ENCODE measurements at regions not wholly inside any gene's neighbourhood (a gene's known extent, or its start where the extent isn't known, plus 50 kb on each side); places are given as distances from the start of the nearest gene placed in this dataset.
"Not testable (repeated sequence)": the region's sequence is repeated elsewhere in the genome, so short reads cannot be mapped to it uniquely, and the experiment has no call there.

DNA sequence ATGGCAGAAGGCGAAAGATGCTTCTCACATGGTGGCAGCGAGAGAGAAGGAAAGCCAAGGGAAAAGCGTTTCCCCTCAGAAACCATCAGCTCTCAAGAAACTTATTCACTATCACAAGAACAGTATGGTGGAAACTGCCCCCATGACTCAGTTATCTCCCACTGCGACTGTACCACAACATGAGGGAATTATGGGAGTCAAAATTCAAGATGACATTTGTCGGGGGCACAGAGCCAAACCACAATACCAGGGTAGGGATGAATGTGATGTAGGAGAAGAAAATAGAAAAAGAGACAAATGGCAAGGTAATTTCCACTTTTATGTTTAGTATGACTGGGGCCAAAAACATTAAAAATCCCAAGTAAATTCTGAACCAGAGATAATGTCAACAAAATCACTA, 216.8 kb downstream of the TRIM36 start:
- no peak for DNase-seq

DNA sequence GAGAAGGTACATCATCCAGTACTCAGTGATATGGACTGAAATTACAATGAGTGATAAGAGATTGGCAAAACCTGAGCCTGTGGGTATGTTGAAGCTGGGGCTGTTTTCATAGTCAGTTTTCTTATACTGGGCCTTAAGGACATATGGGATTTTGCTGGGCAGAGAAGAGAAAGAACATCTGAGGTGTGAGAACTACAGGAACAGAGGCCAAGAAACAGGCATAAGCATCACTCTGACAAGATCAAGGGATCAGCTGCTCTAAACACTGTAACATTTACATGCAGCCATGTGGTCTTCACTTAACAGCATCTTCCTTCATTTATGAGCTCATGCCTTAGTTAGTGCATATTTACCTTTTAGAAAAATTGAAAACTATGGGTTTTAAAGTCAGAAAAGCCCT, 220.0 kb downstream of the TRIM36 start:
- DNase-seq, result no peak

DNA sequence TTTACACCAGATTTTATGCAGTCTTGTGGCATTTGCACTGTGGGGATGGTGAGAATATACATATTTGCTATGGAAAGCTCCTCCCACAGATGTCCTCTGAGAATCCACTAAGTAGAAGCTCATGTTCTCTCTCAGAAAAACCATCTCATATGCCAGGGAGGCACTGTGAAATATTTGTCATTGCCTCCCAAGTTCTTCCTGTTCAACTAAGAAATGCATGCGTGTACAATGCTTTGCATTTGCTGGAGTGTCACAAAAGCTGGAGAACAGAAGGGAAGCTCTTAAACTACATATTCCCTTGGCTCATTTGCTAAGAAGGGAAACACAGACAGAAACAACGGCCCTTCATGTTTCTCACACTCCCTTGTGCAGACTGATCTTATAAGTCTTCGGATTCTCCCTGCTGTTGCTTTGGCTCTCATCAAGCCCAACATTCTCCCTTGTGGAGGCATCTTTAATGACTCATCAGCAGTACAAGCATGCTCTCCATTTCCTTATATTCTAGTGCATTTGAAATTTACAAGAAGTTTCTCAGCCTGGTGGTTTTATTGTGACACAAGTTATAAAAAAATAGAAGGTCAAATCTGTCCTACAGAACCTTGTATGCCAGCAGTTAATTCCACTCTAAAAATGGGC, 220.6 kb downstream of the TRIM36 start:
- peak; percentile 42 for DNase-seq

DNA sequence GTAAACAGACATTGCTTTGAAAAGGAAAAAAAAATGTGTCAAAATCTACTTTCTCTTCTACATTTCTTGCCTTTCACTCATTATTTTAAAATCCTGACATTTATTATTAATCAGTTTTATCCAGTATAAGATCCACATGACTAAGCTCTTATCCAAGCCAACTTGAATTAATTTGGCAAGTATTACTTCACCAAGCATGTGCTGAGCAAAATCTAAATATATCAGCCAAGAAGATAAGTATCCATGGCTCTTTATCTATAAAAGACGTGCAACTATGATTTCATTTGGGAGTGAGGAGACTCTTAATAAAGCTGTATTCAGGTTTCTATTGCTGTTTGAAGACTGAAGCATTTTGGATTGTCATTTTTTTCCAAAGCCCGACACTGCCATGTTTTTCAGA, 221.3 kb downstream of the TRIM36 start:
- no peak for DNase-seq

DNA sequence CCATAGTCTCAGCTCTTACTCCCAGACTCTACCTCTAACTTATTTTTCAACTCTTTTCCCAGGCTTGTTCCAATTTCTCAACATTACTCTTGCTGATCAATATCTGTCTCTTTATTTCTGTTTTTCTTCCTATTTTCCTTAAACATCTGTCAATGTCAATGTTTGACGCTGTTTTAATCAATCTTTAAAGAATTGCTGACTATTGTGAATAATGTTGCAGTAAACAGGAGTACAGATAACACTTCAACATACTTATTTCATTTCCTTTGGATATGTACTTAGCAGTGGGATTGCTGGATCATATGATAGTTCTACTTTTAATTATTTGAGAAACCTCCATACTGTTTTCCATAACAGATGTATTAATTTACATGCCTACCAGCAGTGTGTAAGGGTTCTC, 229.0 kb downstream of the TRIM36 start:
- DNase-seq, result no peak

DNA sequence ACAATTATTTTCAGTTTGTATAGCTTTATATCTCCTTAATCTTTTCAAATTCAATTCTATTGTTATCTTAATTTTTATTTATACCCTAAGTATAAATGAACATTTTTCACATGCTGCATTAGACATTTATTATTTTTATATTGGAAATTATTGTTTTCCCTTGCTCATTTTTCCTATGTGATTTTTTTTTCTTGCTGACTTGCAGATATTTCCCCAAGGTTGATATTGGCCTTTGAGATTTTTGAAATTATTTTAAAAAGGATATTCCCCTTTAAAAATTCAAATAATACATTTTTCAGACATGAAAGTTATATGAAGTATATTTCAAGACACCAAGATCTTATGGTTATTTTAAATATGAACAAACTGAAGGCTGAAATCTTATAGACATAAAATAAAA, 234.2 kb downstream of the TRIM36 start:
- DNase-seq, result no peak

DNA sequence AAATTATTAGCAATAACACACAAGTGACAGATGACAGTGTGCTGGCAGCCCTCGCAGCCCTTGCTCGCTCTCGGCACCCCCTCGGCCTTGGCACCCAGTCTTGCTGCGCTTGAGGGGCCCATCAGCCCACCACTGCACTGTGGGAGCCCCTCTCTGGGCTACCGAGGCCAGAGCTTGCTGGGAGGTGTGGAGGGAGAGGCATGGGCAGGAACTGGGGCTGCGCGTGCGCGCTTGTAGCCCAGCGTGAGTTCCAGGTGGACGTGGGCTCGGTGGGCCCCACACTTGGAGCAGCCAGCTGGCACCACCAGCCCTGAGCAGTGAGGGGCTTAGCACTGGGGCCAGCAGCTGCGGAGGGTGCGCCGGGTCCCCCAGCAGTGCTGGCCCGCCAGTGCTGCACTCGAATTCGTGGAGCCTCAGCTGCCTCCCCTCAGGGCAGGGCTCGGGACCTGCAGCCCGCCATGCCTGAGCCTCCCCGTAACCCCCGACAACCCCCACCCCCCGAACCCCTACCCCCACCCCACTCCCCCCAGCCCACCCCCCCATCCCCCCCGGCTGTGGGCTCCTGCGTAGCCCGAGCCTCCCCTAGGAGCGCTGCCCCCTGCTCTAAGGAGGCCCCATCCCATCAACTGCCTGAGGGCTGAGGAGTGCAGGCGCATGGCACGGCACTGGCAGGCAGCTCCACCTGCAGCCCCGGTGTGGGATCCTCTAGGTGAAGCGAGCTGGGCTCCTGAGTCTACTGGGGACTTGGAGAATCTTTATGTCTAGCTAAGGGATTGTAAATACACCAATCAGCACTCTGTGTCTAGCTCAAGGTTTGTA, 240.9 kb downstream of the TRIM36 start:
- no peak for DNase-seq

DNA sequence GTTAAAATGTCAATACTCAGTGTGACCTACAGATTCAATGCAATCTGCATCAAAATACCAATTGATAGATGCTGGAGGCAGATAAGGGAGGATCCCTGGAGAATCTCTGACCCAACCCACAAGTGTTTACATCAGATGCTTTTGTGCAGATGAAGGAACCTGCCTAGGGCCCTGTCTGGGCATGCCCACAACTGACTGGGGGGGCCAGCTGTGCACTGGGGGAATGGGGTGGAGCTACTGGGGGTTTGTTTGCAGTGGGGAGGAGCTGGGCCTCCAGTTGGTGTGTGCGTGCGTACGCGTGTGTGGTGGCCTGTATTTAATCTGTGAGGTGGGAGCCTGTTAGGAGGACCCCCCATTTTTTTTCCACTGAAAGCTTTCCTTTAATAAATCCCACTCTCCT, 244.9 kb downstream of the TRIM36 start:
- DNase-seq, result no peak

DNA sequence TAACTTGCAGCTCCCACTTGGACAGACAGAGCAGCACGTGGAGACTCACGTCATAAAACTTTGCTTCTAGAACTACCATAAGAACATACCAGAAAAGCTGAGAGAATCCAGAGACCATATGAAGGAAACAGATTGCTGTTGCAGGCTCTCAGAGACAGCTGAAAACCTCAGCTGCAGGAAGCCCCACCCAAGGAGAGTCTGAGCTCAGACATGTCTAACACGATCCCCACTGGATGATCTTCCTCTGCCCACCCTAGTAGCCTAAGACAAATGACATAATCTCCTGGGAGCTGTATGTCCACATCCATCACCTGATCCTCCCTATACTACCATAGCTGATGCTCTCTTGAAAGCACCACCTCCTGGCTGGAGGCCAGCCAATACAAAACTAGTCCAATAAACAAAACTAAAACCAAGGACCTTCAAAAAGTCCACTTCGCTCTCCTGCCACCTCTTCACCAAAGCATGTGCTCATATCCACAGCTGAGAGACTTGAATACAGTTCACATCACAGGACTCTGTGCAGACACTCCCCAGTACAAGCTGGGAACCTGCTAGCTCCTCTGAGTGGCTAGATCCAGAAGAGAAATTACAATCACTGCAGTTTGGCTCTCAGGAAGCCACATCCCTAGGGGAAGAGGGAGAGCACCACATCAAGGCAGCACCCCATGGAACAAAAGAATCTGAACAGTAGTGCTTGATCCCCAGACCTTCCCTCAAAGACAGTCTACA, 257.4 kb downstream of the TRIM36 start:
- DNase-seq, result no peak

DNA sequence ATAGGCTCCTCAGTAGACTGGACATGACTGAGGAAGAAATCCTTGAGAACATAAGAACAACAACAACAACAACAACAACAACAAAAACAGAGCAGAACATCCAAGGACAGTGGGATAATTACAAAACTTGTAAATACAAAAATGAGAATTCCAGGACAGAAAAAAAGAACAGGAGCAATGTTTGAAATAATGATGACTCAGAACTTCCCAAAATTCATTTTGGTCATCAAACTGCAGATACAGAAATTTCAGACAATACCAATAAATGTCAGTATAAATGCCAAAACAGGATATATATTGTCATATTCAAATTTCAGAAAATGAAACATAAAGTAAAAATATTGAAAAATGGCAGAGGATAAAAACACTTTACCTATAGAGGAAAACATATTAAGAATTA, 259.0 kb downstream of the TRIM36 start:
- no peak for DNase-seq

DNA sequence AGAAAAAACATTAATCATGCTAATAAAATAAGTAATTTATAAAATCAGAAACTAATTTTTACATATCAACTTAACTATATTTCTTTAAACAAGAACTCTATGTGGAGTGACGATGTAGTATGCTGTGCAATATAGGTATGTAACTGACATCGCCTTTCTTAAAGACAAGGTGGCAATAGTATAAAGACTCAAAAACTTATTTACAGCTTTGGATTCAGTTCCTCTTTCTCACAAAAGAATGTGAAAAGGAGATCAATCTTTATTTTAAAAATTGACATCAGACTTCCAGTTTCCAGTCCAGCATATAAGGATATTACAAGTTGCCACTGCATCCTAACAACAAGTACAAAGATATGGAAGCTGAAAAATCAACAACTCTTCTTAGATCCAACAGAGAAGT, 260.3 kb downstream of the TRIM36 start:
- peak; percentile 38 for DNase-seq

DNA sequence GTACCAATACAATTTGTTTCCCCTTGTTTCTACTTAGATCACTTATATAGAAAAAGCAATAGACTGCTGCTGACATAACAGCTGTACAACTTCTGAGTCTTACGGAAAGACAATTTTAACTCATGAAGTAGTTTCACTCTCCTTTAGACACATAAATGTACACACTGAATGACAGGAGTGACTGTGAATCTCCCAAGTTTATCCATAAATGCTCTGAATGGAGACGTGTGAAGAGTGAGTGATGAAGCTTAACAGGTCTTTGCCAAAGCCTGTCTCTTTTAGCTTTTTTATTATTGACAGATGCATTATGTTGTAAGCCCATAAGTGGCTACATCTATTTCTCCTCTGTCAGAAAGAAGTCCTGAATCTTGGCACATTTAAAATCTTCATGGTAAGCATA, 265.9 kb downstream of the TRIM36 start:
- DNase-seq, result no peak

DNA sequence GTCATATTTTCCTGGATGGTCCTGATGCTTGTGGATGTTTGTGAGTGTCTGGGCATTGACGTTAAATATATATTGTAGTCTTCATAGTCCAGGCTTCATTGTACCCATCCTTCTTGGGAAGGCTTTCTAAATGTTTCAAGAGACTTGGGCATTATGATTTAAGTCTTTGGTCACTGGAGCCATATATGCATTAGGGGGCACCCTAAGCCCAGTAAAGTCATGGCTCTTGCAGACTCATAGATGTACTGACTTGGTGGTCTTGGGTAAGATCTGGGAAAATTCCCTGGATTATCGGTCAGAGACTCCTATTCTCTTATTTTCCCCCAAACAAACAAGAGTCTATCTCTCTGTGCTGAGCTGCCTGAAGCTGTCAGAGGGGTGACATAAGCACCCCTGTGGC, 271.1 kb downstream of the TRIM36 start:
- DNase-seq, result peak; percentile 26

DNA sequence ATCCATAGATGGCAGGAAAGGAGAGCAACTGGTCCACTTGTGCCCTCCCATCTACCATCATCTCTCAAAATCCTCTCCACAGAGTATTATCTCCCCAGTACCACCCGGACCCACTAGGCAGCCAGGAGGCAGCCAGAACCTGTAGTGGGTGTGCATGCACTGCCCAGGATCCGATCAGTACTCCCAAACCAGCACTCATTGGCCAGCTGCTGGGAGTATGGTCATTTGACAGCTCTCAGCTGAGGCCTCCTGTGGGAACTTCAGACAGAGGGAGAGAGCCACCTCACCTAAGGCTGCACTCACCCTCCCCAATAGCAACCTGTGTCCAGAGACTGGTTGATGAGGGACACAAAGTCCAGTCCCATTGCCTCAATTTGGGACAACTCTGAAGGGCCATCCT, 286.0 kb downstream of the TRIM36 start:
- DNase-seq, result no peak

DNA sequence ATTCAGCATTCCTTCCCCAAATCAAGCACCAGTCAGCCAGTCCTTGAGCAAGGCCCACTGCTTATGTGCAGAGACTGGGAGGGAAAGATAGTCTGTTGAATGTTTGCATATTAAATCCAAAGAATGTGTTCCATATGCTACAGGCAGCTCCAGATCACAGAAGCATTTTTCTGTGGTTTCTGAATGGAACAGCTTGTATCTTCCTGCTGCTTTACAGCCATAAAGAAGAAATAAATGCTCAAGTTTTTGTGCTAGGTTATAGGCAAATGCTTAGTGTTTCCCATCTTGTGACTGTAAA, 310.3 kb downstream of the TRIM36 start:
- no peak for DNase-seq

DNA sequence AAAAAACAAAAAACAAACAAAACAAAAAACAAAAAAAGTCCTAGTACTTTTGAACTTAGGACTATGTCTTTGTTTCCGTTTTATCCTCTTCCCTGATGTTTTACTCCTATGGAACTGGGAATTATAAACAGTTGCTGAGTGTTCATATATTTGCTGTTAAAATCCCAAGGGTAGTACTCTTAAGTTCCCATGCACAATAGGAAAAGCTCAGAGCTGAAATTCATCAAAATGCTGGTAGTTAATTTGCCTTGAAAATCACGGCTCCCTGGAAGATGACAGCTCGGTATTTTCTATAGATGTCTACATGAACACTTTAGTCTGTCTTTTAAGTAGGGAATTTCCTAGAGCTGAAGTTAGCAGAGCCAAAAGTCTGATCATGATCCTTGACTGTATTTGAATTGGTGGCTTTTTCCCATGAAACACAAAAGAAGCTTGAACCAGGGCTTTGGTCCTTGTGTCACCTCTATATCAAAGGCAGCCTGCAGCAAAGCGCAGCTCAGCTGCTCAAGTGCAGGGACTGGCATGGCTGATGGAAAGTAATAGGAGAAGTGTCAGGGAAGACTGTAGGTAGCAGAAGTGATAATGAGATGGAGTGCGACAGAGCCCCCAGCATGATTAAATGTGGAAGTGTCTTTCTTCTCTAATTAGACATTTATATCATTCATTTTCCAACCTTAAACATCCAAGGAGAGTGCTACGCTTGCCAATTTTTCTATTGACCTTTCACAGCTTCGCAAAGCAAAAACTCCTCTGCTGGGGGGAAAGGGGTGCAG, 310.9 kb downstream of the TRIM36 start:
- DNase-seq, result no peak

DNA sequence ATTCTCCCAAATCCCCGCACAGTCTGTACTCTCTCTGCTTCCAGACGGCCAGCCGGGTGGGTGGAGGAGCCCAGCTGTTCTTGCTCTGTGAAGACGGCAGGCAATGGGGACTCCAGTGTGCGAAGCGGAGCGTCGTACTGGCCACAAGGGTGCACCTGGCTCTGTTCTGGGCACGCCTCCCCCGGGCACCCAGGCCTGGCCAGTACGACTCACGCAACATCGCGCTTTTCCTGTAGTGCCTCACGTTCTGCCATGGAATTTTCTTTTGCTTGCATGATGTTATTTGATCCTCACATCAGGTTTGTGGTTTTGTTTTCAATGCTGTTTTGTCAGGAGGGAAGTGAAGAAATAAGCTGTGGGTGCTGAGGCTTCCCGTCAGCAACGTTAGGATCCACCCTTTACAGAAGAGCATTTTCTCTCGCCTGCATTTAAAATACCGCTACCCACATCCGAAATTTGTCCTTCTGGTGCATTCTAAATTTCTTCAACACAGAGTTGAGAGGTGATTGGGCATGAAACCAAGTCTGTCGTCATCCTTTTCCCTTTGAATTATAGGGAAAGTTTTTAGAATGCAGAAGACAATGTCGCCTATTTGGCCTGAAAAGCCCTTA, 311.7 kb downstream of the TRIM36 start:
- peak; percentile 99 for DNase-seq

DNA sequence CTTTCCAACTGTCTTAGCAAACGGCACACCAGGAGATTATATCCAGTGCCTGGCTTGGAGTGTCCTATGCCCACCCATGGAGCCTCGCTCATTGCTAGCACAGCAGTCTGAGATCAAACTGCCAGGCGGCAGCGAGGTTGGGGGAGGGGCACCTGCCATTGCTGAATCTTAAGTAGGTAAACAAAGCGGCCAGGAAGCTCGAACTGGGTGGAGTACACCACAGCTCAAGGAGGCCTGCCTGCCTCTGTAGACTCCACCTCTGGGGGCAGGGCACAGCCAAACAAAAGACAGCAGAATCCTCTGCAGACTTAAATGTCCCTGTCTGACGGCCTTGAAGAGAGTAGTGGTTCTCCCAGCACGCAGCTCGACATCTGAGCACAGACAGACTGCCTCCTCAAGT, 325.0 kb downstream of the TRIM36 start:
- not testable (repeated sequence) for DNase-seq

DNA sequence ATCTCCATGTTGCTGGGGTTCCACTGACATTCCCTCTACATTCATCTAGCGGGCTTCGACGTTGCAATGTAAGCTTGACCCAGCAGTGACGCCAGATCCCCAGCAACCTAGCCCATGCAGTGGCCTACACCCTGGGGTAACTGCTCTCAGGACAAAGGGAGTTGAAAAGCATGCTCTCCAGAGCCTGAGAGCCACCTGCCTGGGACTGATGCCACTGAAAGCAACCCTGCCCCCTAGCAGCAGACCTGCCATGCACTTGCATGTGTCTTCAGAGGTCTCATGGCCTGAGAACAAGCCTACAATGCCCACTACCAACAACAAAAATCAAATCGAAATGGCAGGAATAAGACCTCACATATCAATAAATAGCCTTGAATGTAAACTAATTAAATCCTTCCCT, 330.3 kb downstream of the TRIM36 start:
- DNase-seq, result no peak

DNA sequence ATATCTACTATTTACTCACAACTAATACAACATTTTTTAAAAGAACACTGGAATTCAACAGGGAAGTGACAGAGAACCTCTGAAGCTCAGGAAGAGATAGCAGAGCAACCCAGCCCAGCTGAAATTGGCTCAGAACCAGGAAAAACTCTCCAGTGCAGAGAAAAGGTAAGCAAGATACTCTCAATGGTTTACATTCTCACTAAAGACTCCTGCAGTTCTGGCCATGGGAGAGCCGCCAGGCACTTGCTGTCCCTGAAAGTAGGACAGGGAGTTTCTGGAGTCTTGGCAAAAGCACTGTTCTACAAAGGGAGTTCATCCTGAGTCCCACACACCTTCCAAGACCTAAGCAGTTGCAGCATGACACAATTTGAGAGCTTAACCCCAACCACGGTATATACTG, 330.8 kb downstream of the TRIM36 start:
- no peak for DNase-seq

DNA sequence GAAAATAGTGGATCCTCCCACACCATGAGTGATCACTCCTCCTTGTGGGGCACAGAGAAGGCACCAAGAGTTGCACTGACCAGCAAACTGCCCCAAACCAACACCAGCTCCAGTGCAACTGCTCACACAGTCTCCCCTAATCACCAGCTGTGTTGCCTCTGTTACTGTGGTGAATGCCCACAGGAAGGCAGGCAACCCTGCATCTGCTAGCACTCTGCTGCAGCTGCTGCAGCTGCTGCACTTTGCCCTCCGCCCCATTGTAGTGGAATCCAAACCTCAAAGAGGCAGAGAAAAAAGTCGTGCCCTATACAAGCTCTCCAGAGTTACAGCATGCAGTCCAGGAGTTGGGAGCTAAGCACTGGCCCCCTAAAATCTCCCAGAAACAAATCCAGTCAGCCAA, 339.6 kb downstream of the TRIM36 start:
- no peak for DNase-seq

DNA sequence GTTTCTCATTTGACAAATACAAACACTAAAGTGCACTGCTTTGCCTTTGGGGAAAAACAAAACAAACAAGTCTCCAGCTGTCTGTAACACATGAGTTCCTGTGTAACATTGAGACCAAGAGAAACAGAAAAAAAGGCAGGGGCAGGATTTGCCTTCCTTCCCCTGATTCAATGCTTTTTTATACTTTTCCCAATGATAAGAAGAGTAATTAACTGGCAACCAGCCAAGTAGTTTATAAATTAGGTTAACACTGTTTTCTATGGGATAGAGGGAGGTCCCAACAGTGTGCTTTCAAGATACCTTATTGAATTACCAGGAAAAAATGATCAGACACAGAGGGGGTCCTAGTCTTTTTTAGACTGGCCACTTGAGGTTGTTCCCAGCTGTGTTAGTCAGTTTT, 346.8 kb downstream of the TRIM36 start:
- no peak for DNase-seq

DNA sequence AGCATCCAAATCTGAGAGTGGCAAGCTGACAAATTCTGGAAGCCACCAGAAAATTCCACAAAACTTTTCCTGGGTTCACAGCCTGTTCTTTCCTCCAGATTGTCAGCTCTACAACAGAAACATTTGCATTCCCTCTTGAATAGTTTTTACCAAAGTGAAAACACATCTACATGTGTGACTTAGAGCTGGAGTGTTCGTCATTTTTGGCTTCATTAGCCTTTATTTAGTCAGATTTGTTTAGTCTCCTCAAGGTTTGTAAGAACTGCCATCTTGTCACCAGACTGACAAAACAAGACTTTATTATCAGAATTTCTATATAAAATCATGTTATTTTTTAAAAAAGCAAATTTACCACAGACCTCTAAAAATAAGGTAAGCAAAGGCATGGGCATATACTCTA, 347.3 kb downstream of the TRIM36 start:
- no peak for DNase-seq

Data from MV-4-11 (cell line).